Cardiac septum (tissue), 1 donor: ENCODE measurements at regions not wholly inside any gene's neighbourhood (a gene's known extent, or its start where the extent isn't known, plus 50 kb on each side); places are given as distances from the start of the nearest gene placed in this dataset.

Source experiments
- DNase-seq: peaks from one replicate; pipeline ENCODE4 v3.0.0-alpha.2; 2020; ENCODE audit warnings: low spot score
- intact Hi-C: fragments of 100-400 bp; cut with DNase I; formaldehyde crosslinking; loops from one replicate; pipeline ENCODE4 v1.14.0; 2022
- donor health status: DM: no; HTN: no; CAD: no.

DNA sequence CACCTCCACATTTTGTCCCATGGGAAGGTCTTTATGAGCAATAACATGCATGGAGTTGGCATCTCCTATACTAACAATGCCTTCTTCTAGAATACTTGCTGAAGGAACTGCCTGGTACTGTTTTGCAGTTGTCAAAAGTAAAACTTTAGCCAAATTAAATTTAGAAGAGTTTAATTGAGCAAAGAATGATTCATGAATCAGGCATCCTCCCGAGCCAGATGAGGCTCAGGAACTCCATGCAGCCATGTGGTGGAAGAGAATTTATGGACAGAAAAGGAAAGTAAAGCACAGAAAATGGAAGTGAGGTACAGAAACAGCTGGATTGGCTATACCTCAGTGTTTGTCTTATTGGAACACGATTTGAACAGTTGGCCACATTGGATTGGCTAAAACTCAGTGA is 1081.9 kb downstream of the SLITRK1 start:
- DNase-seq = no peak
- intact Hi-C loops = no loop called here

DNA sequence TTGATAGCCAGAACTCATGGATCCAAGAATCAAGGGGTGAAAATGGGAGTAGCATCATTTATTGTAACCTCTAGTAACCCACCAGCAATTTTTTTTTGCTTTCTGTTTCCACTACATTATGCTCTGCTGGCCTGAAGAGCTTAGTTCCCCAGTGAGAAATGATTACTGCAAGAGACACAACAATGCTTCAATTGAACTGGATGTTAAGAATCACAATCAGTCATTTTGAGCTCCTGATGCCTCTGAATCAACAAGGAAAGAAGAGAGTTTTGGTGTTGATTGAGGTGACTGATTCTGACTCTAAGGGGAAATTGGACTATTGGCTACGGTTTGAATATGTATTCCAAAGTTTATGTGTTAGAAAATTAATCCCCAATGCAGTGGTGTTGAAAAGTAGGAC is 1084.4 kb downstream of the SLITRK1 start:
- intact Hi-C loops = no loop called here
- DNase-seq = no peak

DNA sequence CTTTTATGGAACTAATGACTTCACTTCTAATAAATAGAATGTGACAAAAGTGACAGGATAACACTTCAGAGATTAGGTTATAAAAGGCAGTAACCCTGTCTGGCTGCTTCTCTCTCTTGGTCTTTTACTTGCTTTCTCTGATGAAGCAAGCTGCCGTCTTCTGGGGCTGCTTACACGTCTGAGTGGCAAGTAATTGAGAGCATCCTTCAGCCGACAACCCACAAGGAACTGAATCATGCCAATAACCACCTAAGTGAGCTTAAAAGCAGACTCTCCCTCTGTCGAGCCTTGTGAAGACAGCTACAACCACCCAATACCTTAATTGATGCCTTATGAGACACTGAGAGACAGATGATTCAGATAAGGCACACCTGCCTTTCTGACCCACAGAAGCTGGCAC is 1091.2 kb downstream of the SLITRK1 start:
- DNase-seq = no peak
- intact Hi-C loops = no loop called here

DNA sequence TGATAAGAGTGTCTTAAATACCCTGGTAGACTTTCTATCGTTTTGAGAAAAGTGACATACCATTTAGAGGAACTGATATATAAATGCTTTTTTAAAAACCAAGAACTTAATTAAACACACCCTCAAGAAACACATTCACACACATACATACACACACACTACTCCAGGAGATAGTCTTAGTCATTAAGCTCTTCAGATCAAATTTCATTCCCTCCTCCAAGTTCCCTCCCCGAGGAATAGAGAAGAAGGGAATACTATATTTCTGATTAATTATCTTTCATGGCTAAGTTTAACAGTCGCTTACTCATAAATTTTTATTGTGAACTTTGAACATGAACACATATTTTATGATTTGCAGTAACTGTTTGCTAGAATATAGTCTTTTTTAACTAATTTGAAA is 1109.5 kb downstream of the SLITRK1 start:
- intact Hi-C loops = no loop called here
- DNase-seq = no peak

DNA sequence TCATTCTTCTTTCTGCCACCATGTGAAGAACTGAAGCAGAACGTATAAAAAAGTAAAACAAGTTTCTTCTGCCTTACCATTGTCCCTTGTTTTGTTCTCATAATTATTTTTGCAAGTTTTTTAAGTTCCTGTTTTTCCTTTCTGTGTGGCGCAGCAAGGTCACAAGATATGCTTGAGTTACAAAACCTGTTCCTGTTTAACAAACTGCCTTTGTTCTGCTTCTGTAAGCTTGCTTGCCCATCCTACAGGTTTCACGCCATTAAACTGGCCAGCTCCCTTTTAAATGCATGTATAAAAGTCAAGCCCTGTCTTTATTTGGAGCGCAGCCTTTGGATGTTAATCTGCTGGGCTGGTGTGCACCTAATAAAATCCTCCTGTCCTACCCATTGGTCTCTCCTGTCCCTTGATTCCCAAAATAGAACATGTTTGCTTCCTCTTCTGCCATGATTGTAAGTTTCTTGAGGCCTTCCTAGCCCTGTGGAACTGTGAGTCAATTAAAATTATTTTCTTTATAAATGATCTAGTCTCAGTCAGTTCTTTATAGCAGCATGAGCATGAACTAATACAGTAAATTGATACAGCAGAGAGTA is 1115.4 kb downstream of the SLITRK1 start:
- intact Hi-C loops = no loop called here
- DNase-seq = no peak

DNA sequence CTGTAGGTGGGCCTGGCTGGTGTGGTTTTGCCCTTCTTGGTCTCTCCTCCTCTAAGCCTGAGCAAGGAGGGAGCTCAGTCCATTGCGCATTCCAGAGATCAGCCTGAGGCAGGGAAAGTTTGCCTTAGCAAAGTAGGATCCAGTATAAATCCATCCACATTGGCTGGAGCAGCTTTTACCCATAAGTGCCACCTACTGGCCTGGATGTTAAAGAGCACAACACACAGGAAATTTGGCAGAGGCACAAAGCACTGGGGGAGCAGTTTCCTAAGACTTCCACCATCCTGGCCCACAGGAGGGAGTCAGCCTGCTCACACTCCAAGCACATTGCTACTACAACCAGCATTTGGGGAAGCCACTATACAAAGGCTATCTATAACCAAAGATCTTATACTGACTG is 1124.2 kb downstream of the SLITRK1 start:
- DNase-seq = no peak
- intact Hi-C loops = no loop called here

DNA sequence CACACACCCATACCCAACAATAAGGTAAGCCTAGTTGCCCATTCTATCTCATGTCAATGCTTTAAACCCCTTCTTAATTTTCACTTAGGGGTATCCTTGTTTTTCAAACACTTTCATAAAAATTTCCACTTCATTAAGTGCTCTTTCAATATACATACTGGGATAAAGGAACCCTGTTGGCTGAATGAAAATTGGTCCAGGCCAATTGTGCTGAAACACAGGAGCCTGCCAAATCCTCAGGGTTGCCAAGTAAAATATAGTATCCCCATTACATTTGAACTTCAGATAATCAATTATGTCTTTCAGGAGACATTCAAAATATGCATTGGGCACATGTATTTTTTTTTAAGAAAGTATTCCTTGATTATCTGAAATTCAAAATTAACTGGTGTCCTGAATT is 1131.1 kb downstream of the SLITRK1 start:
- no peak for DNase-seq
- intact Hi-C loops = no loop called here

DNA sequence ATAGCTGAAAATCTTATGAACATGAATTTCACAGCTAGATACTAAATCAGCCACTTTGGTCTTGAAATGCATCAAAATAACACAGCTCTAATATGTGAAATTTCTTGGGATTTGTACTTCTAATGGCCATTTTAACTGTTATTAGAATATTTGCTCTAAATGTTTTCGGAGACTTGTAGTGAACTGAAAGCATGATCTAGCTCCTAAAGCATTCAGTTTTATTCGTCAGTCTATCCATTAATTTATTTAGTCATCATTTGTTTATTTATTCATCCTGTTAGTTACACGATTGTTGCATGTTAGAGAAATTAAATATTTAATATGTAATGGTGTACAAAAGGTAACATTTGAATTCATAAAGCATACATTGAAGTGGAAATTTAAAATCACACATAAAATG is 1132.7 kb downstream of the SLITRK1 start:
- intact Hi-C loops = no loop called here
- no peak for DNase-seq

DNA sequence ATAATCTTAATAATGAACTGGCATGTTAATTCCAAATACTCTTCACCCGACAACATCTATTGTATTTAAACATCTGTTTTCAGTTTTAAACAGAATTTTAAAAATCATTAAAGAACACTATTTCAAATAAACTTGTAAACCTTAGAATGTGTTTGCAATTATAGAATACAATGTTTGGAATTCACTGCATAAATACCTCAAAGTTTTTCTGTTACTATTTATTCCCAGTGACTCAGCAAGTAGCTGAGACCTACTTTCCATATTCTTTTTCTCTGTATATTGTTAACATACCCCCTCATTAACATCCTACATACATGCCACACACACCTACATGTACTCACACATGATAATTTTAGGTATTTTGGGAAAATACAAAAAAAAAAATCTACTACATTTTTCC is 1134.3 kb downstream of the SLITRK1 start:
- no peak for DNase-seq
- intact Hi-C loops = no loop called here

DNA sequence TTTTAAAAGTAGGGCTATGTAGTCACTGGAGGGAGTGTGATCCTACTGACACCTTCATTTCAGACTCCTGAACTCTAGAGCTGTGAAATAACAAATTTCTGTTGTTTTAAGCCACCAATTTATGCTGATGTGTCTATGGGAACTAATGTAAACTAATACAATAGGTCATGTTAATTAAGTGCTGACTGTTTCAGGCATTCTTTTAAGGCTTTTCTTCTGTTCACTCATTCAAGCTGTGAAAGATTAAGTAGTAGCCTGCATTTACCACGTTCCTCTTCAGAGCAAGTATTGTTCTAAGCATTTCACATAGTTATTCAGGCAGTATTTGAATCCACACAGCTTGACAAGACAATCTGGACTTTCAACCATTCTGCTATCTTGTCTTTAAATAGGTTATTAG is 1135.0 kb downstream of the SLITRK1 start:
- intact Hi-C loops = no loop called here
- DNase-seq = no peak

DNA sequence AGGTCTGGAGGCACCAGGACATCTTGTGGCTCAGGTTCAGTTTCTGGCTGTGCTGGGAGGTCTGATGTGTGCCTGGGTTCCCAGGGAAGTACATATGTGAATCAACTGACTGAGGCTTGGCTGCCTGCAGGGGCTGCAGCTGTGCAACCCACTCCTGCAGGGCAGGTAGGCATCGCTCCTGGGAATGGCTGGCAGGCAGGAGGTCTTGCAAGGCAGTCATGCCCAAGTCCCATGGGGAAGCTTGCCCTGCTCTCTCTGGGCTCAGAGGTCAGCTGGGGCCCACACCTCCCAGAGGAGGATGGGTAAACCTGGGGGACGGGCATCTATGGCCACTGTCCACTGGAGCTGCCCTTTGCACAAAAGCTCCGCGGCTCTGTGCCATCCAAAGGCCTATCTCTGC is 1141.8 kb downstream of the SLITRK1 start:
- DNase-seq = no peak
- intact Hi-C loops = no loop called here

DNA sequence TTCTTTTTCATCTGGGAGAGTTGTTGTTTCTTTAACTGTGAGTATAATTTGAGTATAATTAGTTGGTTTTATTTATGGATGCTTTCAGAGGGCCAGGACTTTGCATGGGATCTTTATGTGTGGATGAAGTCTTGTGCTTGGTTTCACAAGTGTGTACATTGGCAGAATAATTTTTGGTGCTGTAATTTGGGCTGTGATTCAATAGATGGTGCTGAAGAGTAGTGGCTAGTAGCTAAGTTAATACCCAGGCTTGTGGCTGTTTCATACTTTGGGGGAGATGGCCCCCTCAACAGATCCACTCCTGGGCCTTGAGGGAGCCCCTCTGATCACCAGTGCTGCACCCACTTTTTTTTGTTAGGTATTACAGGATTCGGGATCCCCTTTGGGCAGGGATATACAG is 1142.4 kb downstream of the SLITRK1 start:
- no peak for DNase-seq
- intact Hi-C loops = no loop called here

DNA sequence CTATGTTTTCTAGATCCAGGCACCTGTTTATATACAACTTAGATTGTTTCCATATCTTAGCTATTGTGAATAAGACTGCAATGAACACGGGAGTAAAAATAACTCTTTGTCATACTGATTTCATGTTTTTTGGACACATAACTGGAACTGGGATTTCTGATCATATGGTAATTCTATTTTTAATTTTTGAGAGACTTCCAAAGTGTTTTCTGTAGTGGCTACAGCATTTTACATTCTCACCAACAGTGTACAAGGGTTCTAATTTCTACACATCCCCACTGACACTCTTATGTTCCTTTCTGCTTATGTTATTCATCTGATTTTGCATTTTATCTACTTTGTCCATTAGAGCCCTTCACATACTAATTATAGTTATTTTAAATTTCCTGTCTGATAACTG is 1152.9 kb downstream of the SLITRK1 start:
- intact Hi-C loops = no loop called here
- DNase-seq = no peak

DNA sequence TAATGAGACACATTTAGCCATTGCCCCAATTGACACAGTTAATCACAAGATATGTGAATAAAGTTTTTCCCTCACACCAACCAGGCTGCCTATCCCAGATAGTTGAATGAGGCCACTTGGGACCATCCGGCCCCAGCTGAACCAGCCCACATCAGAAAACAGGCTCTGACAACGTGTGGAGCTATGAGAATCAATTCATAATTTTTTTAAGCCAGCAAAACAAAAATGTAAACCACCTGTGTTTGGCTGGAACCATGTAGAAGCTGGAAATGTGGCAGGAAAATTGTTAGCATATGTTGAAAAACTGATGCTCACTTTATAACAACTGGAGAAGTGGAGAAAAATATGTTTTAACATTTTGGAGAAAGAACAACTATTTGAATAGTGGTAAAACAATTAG is 1161.3 kb downstream of the SLITRK1 start:
- DNase-seq = no peak
- intact Hi-C loops = no loop called here

DNA sequence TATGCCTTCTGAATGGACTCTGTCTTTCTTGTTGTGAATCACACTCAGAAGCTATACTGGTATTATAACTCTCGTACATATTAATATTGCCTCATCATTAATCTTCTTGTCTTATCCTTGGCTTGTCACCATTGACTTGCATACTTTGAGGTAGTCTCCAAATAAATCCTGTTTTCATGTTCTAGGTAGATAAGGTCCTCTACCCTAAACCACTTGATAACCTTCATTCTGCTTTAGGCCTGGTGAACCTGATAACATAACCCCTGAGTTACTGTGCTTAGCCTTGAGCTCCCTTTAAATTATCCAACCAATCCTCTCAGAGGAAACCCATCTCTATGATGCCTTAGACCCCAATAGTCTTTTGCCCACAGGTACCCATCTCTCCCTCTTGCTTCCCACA is 1162.3 kb downstream of the SLITRK1 start:
- DNase-seq = no peak
- intact Hi-C loops = no loop called here

DNA sequence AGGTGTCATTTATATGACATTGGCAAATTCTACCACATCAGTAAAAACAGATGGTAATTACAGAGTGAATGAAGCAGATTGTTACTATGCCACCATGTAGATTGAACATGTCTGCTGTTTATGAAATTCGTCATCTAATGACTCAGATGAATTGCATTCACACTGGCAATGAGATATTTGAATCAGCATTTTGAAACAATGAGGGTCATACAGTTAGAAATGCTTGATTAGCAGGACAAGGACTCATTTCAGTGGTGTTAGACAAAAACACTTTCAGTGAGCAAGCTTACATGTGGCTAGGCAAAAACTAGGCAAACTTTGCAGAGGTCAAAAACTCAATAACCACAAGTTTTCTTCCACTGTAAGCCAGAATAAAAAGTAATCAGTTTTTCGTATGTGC is 1165.0 kb downstream of the SLITRK1 start:
- intact Hi-C loops = no loop called here
- no peak for DNase-seq

DNA sequence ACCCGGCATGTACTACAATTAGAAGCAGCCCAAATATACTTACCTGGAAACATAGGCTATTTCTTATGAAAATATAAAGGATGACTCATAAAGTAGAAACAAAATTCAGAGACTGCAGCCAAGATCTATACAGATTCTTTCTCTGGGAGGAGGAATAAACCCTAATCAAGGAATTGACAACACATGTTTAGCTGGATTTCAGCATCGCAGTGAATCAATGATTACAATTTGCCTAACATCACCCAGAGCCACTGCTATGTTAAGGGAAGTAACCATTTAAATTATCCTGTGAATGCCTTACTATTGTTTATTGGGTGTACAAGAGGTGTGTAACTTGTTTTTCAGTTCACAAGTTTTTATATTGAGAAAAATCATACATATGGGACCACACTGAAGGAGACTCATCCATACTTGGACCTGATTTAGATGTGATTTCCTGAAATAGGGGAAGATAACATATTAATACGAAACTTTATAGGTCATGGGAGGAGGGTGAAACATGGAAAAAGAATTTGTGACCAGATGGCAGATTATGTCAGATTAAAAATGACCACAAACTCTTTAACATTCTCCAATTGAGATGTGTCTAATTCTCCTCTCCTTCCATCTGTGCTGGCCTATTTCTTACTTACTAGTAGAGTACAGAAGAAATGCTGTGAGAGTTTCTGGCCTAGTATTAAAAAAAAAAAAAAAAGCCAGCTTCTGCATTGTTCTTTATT is 1168.4 kb downstream of the SLITRK1 start:
- no peak for DNase-seq
- intact Hi-C loops = no loop called here

DNA sequence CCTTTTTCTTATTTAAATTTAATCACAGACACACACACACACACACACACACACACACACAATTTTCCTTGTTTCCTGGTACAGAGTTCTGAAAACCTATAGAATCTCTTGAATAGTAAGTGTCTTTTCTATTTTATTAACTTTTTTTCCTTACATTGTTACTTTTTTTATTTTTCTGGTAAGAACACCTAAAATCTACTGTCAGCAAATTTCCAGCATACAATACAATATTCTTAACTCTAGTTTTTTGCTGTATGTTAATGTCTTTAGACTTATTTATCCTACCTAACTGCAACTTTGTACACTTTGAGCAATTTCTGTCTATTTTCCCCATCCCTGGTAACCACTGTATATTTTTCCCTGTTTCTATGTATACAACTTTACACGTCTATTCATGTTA is 1179.8 kb downstream of the SLITRK1 start:
- intact Hi-C loops = no loop called here

DNA sequence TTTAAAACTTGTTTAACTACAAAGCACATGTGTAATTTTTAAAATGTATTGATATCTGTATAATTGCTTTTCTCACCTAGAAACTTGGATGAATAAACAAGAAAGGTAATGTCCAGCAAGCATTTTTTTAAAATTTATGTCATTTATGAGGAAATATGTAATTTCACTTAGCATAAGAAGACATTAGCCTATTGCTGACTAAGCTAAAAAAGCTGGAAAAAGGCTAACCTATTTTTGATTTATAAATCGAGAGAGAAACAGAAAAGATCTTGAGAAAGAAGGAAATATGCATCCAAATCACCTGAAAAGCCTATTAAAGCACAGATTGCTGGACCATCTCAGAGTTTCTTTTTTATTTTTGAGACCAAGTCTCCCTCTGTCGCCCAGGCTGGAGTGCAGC is 1181.3 kb downstream of the SLITRK1 start:
- no peak for DNase-seq
- intact Hi-C loops = no loop called here

More for the DNA sequence above, 1179.8 kb downstream of the SLITRK1 start:
- no peak for DNase-seq

DNA sequence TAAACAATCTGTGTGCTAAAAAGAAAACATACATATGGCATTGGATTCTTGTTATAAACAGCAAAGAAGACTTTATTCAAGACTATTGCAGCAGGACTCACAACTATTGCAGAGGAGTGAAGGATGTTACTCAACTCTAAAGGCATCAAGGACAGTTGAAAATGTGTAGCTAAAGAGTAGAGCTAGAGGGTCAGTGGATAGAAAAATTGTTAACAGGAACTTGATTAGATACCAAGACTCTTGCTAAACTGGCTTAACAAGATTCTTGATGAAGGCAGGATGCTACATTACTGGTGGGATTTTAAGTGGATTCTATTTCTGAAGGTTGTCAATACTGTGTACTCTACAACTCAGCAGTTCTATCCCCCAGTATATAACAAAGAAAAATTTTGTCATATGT is 1183.3 kb downstream of the SLITRK1 start:
- DNase-seq = no peak
- intact Hi-C loops = no loop called here

DNA sequence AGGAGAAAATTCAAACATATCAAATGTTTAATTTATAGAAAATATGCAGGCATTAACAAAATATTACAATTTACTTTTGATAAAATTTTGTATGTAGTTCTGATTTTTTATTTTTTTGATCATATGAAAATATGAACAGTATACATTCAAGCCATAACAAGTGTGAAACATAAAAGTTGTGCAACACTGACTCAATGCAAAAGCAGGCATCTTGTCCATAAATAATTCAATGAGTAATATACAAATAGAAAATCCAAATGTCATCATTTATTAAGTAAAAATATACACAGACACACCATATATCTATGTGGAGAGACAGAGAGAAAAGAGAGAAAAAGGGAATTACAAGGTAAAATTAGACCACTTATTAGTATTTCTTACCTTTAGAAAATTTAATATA is 1183.9 kb downstream of the SLITRK1 start:
- no peak for DNase-seq
- intact Hi-C loops = no loop called here

DNA sequence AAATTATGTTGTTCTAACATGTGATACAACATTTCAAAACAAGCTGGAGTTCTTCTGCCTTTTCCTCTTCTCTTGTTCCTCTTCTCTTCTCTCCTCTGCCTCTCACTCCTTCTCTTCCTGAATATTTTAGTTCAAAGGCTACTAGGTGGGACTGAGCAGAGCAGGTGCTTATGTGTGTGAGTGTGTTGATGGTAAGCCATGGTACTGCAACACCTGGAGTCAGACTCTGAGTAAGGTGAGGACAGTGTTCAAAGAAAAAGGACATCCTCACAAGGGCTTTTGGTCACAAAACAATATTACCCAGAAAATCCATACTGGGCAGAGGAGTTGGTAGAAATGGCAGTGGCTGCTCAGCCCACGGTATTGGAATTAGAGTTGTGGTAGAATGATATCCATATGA is 1188.7 kb downstream of the SLITRK1 start:
- intact Hi-C loops = no loop called here
- DNase-seq = no peak
